KMS-11 (cell line): ENCODE measurements at regions not wholly inside any gene's neighbourhood (a gene's known extent, or its start where the extent isn't known, plus 50 kb on each side); places are given as distances from the start of the nearest gene placed in this dataset.

Experiments used
- H2AFZ ChIP-seq: fragments of 200-600 bp; sonication (generic); 2 replicates; pipeline ENCODE4 v1.6.1; 2016; ENCODE audit warnings: antibody characterized with exemption, mixed run types, low read depth
- H3K27ac ChIP-seq: fragments of 200-600 bp; sonication (generic); 2 replicates; pipeline ENCODE4 v1.6.1; 2016; ENCODE audit warnings: mild to moderate bottlenecking, mixed run types
- H3K27me3 ChIP-seq: fragments of 200-600 bp; sonication (generic); 2 replicates; pipeline ENCODE4 v1.6.1; 2017; ENCODE audit warnings: mild to moderate bottlenecking, low read depth, mixed run types, moderate library complexity; ENCODE audit not compliant: insufficient read depth
- H3K36me3 ChIP-seq: fragments of 200-600 bp; sonication (generic); 2 replicates; pipeline ENCODE4 v1.6.1; 2017; ENCODE audit warnings: mild to moderate bottlenecking, mixed run types; ENCODE audit not compliant: insufficient read depth
- H3K4me1 ChIP-seq: fragments of 200-600 bp; sonication (generic); 2 replicates; pipeline ENCODE4 v1.6.1; 2016; ENCODE audit warnings: mild to moderate bottlenecking, low read depth, mixed run types; ENCODE audit not compliant: poor library complexity, severe bottlenecking
- H3K4me2 ChIP-seq: fragments of 200-600 bp; sonication (generic); 2 replicates; pipeline ENCODE4 v1.7.0; 2016; ENCODE audit warnings: mild to moderate bottlenecking, mixed run types
- H3K4me3 ChIP-seq: fragments of 200-600 bp; sonication (generic); IDR thresholded peaks from 2 replicates; pipeline ENCODE4 v1.6.1; 2017; ENCODE audit warnings: low read depth, low read length, mixed read lengths; ENCODE audit not compliant: insufficient read depth
- H3K79me2 ChIP-seq: fragments of 200-600 bp; sonication (generic); 2 replicates; pipeline ENCODE4 v1.6.1; 2016; ENCODE audit warnings: low read depth, mixed run types; ENCODE audit not compliant: insufficient read depth
- H3K9ac ChIP-seq: fragments of 200-600 bp; sonication (generic); 2 replicates; pipeline ENCODE4 v1.6.1; 2016; ENCODE audit warnings: mild to moderate bottlenecking, mixed run types
- H4K20me1 ChIP-seq: fragments of 200-600 bp; sonication (generic); 2 replicates; pipeline ENCODE4 v1.6.1; 2016; ENCODE audit warnings: mild to moderate bottlenecking, mixed run types; ENCODE audit not compliant: insufficient read depth
- CTCF ChIP-seq: fragments of 200-600 bp; sonication (generic); conservative IDR thresholded peaks from 2 replicates; pipeline ENCODE4 v1.6.1; 2017; ENCODE audit warnings: low read depth, mild to moderate bottlenecking, antibody characterized with exemption, low read length, moderate library complexity, mixed read lengths

- no peak for TF ChIP-seq CTCF
- H3K4me2 ChIP-seq = no peak overlapping the region
Observed at GRCh38 chr11:106271086-106271485, 193.6 kb downstream of the AASDHPPT start.

GRCh38 chr11:106271686-106272085, 194.2 kb downstream of the AASDHPPT start:
- no peaks in the 10 kb centered on the region for H3K4me1 ChIP-seq
- H3K27me3 ChIP-seq = no peaks in the 10 kb centered on the region
- H2AFZ ChIP-seq = no peak overlapping the region
- H3K4me3 ChIP-seq = no peak overlapping the region
- no peak overlapping the region for H3K4me2 ChIP-seq
- no peak for TF ChIP-seq CTCF
- no peaks in the 10 kb centered on the region for H4K20me1 ChIP-seq
- H3K79me2 ChIP-seq = no peaks in the 10 kb centered on the region
- no peak overlapping the region for H3K9ac ChIP-seq
- no peak overlapping the region for H3K27ac ChIP-seq
- no peaks in the 10 kb centered on the region for H3K36me3 ChIP-seq

More at GRCh38 chr11:106271086-106271485, 193.6 kb downstream of the AASDHPPT start:
- no peaks in the 10 kb centered on the region for H3K36me3 ChIP-seq
- no peaks in the 10 kb centered on the region for H3K79me2 ChIP-seq
- H2AFZ ChIP-seq = no peak overlapping the region
- H3K4me3 ChIP-seq = no peak overlapping the region
- no peak overlapping the region for H3K27ac ChIP-seq
- H3K27me3 ChIP-seq = no peaks in the 10 kb centered on the region
- H3K4me1 ChIP-seq = no peaks in the 10 kb centered on the region
- H4K20me1 ChIP-seq = no peaks in the 10 kb centered on the region
- H3K9ac ChIP-seq = no peak overlapping the region

GRCh38 chr11:106275151-106275550, 197.7 kb downstream of the AASDHPPT start:
- Histone ChIP-seq H4K20me1 (no peaks in the 10 kb centered on the region), H3K4me2 (no peak overlapping the region), H3K27me3 (no peaks in the 10 kb centered on the region), H3K4me1 (no peaks in the 10 kb centered on the region), H3K9ac (no peak overlapping the region), H3K79me2 (no peaks in the 10 kb centered on the region), H3K27ac (no peak overlapping the region), H3K36me3 (no peaks in the 10 kb centered on the region), H2AFZ (no peak overlapping the region), H3K4me3 (no peak overlapping the region)
- no peak for TF ChIP-seq CTCF

- H2AFZ ChIP-seq = no peak overlapping the region
- TF ChIP-seq CTCF = no peak
Observed at GRCh38 chr11:106276126-106276525, 198.7 kb downstream of the AASDHPPT start.

More at GRCh38 chr11:106276126-106276525, 198.7 kb downstream of the AASDHPPT start:
- Histone ChIP-seq H3K4me2 (no peak overlapping the region), H3K4me3 (no peak overlapping the region), H3K36me3 (no peaks in the 10 kb centered on the region), H3K79me2 (no peaks in the 10 kb centered on the region), H3K9ac (no peak overlapping the region), H3K27ac (no peak overlapping the region), H3K4me1 (no peaks in the 10 kb centered on the region), H4K20me1 (no peaks in the 10 kb centered on the region), H3K27me3 (no peaks in the 10 kb centered on the region)
